H9 (cell line): ENCODE measurements at regions not wholly inside any gene's neighbourhood (a gene's known extent, or its start where the extent isn't known, plus 50 kb on each side); places are given as distances from the start of the nearest gene placed in this dataset.

Experiments
- DNase-seq: peaks from one replicate; pipeline ENCODE4 v3.0.0-alpha.2; 2017
- H2AFZ ChIP-seq: one replicate; pipeline ENCODE4 v1.6.1; 2013; ENCODE audit warnings: mild to moderate bottlenecking, low read length, control low read depth, moderate library complexity
- H2AK5ac ChIP-seq: 2 replicates; pipeline ENCODE4 v1.6.1; 2013; ENCODE audit warnings: low read length, control low read depth, mixed read lengths; ENCODE audit not compliant: insufficient read length
- H2BK120ac ChIP-seq: one replicate; pipeline ENCODE4 v1.6.1; 2013; ENCODE audit warnings: low read depth, mild to moderate bottlenecking, low read length, control low read depth, inconsistent platforms; ENCODE audit not compliant: poor library complexity, severe bottlenecking
- H2BK12ac ChIP-seq: 2 replicates; pipeline ENCODE4 v1.6.1; 2013; ENCODE audit warnings: low read length, control low read depth, mixed read lengths, low read depth; ENCODE audit not compliant: insufficient read length
- H2BK15ac ChIP-seq: 2 replicates; pipeline ENCODE4 v1.6.1; 2013; ENCODE audit warnings: low read depth, low read length, control low read depth
- H2BK20ac ChIP-seq: one replicate; pipeline ENCODE4 v1.6.1; 2013; ENCODE audit warnings: low read depth, mild to moderate bottlenecking, low read length, control low read depth, inconsistent platforms; ENCODE audit not compliant: poor library complexity, severe bottlenecking
- H2BK5ac ChIP-seq: 2 replicates; pipeline ENCODE4 v1.6.1; 2013; ENCODE audit warnings: low read length, control low read depth, mixed read lengths; ENCODE audit not compliant: insufficient read length
- H3K14ac ChIP-seq: 2 replicates; pipeline ENCODE4 v1.6.1; 2013; ENCODE audit warnings: low read length, control low read depth; ENCODE audit not compliant: insufficient read depth
- H3K18ac ChIP-seq: 2 replicates; pipeline ENCODE4 v1.6.1; 2013; ENCODE audit warnings: low read depth, mild to moderate bottlenecking, mixed read lengths, low read length, control low read depth; ENCODE audit not compliant: insufficient read length
- H3K23ac ChIP-seq: 2 replicates; pipeline ENCODE4 v1.6.1; 2013; ENCODE audit warnings: low read length, control low read depth, mixed read lengths, low read depth; ENCODE audit not compliant: insufficient read length
- H3K23me2 ChIP-seq: 2 replicates; pipeline ENCODE4 v1.6.1; 2013; ENCODE audit warnings: low read depth, mild to moderate bottlenecking, mixed read lengths, low read length, control low read depth; ENCODE audit not compliant: insufficient read length, poor library complexity, severe bottlenecking
- H3K27ac ChIP-seq: 2 replicates; pipeline ENCODE4 v1.5.1; 2013; ENCODE audit warnings: low read length, control low read depth, mixed read lengths, low read depth; ENCODE audit not compliant: insufficient read length
- H3K27me3 ChIP-seq: 2 replicates; pipeline ENCODE4 v1.6.1; 2013; ENCODE audit warnings: low read length, control low read depth, inconsistent platforms; ENCODE audit not compliant: insufficient read depth
- H3K4ac ChIP-seq: 2 replicates; pipeline ENCODE4 v1.6.1; 2013; ENCODE audit warnings: low read depth, mild to moderate bottlenecking, control low read depth, inconsistent platforms, low read length, moderate library complexity
- H3K4me1 ChIP-seq: 2 replicates; pipeline ENCODE4 v1.6.1; 2013; ENCODE audit warnings: low read length, control low read depth, inconsistent platforms; ENCODE audit not compliant: insufficient read depth
- H3K4me2 ChIP-seq: 2 replicates; pipeline ENCODE4 v1.6.1; 2013; ENCODE audit warnings: low read length, control low read depth, mixed read lengths; ENCODE audit not compliant: insufficient read length, insufficient read depth
- H3K56ac ChIP-seq: 2 replicates; pipeline ENCODE4 v1.6.1; 2013; ENCODE audit warnings: low read depth, mild to moderate bottlenecking, mixed read lengths, low read length, control low read depth; ENCODE audit not compliant: insufficient read length
- H3K79me1 ChIP-seq: 2 replicates; pipeline ENCODE4 v1.6.1; 2013; ENCODE audit warnings: low read depth, mild to moderate bottlenecking, moderate library complexity, low read length, control low read depth, inconsistent platforms; ENCODE audit not compliant: insufficient read depth, poor library complexity, severe bottlenecking
- H3K79me2 ChIP-seq: 2 replicates; pipeline ENCODE4 v1.6.1; 2013; ENCODE audit warnings: low read length, control low read depth, inconsistent platforms; ENCODE audit not compliant: insufficient read depth
- H3K9ac ChIP-seq: 2 replicates; pipeline ENCODE4 v1.6.1; 2013; ENCODE audit warnings: low read length, control low read depth, mixed read lengths; ENCODE audit not compliant: insufficient read length; ENCODE audit errors: extremely low read depth
- H3K9me3 ChIP-seq: one replicate; pipeline ENCODE4 v1.6.1; 2013; ENCODE audit warnings: low read depth, low read length, inconsistent platforms; ENCODE audit not compliant: control insufficient read depth
- H3T11ph ChIP-seq: one replicate; pipeline ENCODE4 v1.6.1; 2013; ENCODE audit warnings: mild to moderate bottlenecking, low read length, control low read depth, inconsistent platforms
- H4K20me1 ChIP-seq: one replicate; pipeline ENCODE4 v1.6.1; 2013; ENCODE audit not compliant: control insufficient read depth, insufficient read length, insufficient read depth
- H4K5ac ChIP-seq: 2 replicates; pipeline ENCODE4 v1.6.1; 2013; ENCODE audit warnings: low read depth, mild to moderate bottlenecking, mixed read lengths, low read length, control low read depth; ENCODE audit not compliant: insufficient read length
- H4K8ac ChIP-seq: replicated peaks from 2 replicates; pipeline ENCODE4 v1.6.1; 2013; ENCODE audit warnings: low read length, control low read depth, mixed read lengths, low read depth; ENCODE audit not compliant: insufficient read length
- H4K91ac ChIP-seq: 2 replicates; pipeline ENCODE4 v1.6.1; 2013; ENCODE audit warnings: low read depth, mild to moderate bottlenecking, moderate library complexity, mixed read lengths, low read length, control low read depth; ENCODE audit not compliant: insufficient read length
- H3K27ac Mint-ChIP-seq, 3 experiments: 2 replicates in 2 of 3; 3 replicates in 1 of 3; pipeline ENCODE4 v1.8.0; 2020 to 2021; ENCODE audit warnings: mixed read lengths in 3 of 3, mild to moderate bottlenecking in 1 of 3, moderate library complexity in 1 of 3
- H3K27me3 Mint-ChIP-seq: 2 replicates; pipeline ENCODE4 v1.8.0; 2021; ENCODE audit warnings: low read depth, mild to moderate bottlenecking, moderate library complexity, mixed read lengths
- H3K36me3 Mint-ChIP-seq, 3 experiments: 2 replicates in 2 of 3; 3 replicates in 1 of 3; pipeline ENCODE4 v1.8.0; 2020 to 2021; ENCODE audit warnings: low read depth in 3 of 3, mixed read lengths in 3 of 3; ENCODE audit not compliant: insufficient read depth in 1 of 3
- H3K4me1 Mint-ChIP-seq, 2 experiments: 2 replicates each; pipeline ENCODE4 v1.8.0; 2020; ENCODE audit warnings: mixed read lengths in 2 of 2
- H3K4me3 Mint-ChIP-seq, 2 experiments: 2 replicates in 1 of 2; 3 replicates in 1 of 2; pipeline ENCODE4 v1.8.0; 2020 to 2021; ENCODE audit warnings: mild to moderate bottlenecking in 2 of 2, mixed read lengths in 2 of 2, moderate library complexity in 1 of 2
- H3K9me3 Mint-ChIP-seq, 2 experiments: 2 replicates in 1 of 2; 3 replicates in 1 of 2; pipeline ENCODE4 v1.8.0; 2020; ENCODE audit warnings: mild to moderate bottlenecking in 2 of 2, mixed read lengths in 2 of 2, moderate library complexity in 1 of 2
- WGBS: extraction: QIAGEN DNeasy Blood & Tissue Kit; methylation state at CpG from one replicate; pipeline ENCODE4 v1.1.7; 2013; ENCODE audit warnings: missing lambda C conversion rate, low lambda C conversion rate, mixed read lengths; ENCODE audit not compliant: insufficient read length; ENCODE audit errors: extremely low coverage; 5-methylcytosine and 5-hydroxymethylcytosine counted together
- TF ChIP-seq, protein P1 (sequence below): fragments of 200-600 bp; sonication (generic); conservative IDR thresholded peaks from 3 replicates; pipeline ENCODE4 v1.8.0; 2021; ENCODE audit warnings: antibody characterized with exemption, mild to moderate bottlenecking

GRCh38 chr11:104390651-104391050, 226.7 kb upstream of the PDGFD start:
- TF ChIP-seq, protein P1, sequence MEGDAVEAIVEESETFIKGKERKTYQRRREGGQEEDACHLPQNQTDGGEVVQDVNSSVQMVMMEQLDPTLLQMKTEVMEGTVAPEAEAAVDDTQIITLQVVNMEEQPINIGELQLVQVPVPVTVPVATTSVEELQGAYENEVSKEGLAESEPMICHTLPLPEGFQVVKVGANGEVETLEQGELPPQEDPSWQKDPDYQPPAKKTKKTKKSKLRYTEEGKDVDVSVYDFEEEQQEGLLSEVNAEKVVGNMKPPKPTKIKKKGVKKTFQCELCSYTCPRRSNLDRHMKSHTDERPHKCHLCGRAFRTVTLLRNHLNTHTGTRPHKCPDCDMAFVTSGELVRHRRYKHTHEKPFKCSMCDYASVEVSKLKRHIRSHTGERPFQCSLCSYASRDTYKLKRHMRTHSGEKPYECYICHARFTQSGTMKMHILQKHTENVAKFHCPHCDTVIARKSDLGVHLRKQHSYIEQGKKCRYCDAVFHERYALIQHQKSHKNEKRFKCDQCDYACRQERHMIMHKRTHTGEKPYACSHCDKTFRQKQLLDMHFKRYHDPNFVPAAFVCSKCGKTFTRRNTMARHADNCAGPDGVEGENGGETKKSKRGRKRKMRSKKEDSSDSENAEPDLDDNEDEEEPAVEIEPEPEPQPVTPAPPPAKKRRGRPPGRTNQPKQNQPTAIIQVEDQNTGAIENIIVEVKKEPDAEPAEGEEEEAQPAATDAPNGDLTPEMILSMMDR = no peak
- H3K4ac ChIP-seq = no peak overlapping the region
- Mint-ChIP-seq H3K4me1 (peaks cover 6 to 9% of the 10 kb centered on the region in 2 experiments), H3K36me3 (peaks cover 0 to 5% (median 3%) of the 10 kb centered on the region in 3 experiments; a peak in 3 of 7 replicates), H3K4me3 (no peak overlapping the region), H3K9me3 (no peaks in the 10 kb centered on the region; a peak in 1 of 5 replicates), H3K27me3 (no peaks in the 10 kb centered on the region), H3K27ac (no peak overlapping the region)
- WGBS = no CpG with 5 or more reads among the region's 4 CpGs
- no peak overlapping the region for H4K91ac ChIP-seq
- H2BK20ac ChIP-seq = no peak overlapping the region
- H4K20me1 ChIP-seq = no peaks in the 10 kb centered on the region
- no peaks in the 10 kb centered on the region for H3K27me3 ChIP-seq
- H3K79me1 ChIP-seq = no peaks in the 10 kb centered on the region
- H3K27ac ChIP-seq = no peak overlapping the region
- H3K23me2 ChIP-seq = no peaks in the 10 kb centered on the region
- no peak overlapping the region for H3T11ph ChIP-seq
- no peak overlapping the region for H3K4me2 ChIP-seq
- H2BK5ac ChIP-seq = no peak overlapping the region
- no peak overlapping the region for H3K23ac ChIP-seq
- H3K4me1 ChIP-seq = no peaks in the 10 kb centered on the region
- H2AFZ ChIP-seq = no peak overlapping the region
- H2AK5ac ChIP-seq = no peak overlapping the region
- no peak overlapping the region for H3K56ac ChIP-seq
- H3K18ac ChIP-seq = no peak overlapping the region
- DNase-seq = no peak
- H3K9ac ChIP-seq = no peak overlapping the region
- H3K14ac ChIP-seq = no peak overlapping the region
- H2BK12ac ChIP-seq = no peak overlapping the region
- H2BK120ac ChIP-seq = no peak overlapping the region
- H3K79me2 ChIP-seq = no peaks in the 10 kb centered on the region
- no peak overlapping the region for H4K5ac ChIP-seq
- H4K8ac ChIP-seq = no peak overlapping the region
- H3K9me3 ChIP-seq = no peaks in the 10 kb centered on the region
- no peak overlapping the region for H2BK15ac ChIP-seq
